ENCODE measurements at regions not wholly inside any gene's neighbourhood (a gene's known extent, or its start where the extent isn't known, plus 50 kb on each side); places are given as distances from the start of the nearest gene placed in this dataset.

DNA sequence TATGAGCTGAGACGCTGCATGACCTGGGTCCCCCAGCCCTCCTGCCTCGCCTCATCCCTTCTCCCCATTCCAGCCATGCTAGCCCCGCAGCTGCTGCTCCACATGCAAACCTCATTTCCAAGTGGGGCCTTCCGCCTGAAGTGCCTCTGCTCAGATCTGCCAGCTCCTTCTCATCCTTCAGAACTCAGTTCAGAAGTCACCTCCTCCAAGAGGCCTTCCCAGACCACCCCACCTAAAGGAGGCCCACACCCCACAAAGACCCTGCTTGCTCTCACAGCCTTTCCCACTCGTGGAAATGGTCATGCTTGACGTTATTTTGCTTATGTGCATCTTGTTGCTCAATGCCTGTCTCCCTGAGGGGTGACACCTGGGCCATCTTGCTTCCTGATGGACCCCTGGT lies 58.7 kb downstream of the RMI2 start:
- Histone ChIP-seq H3K27me3 (no peaks in the 10 kb centered on the region), H3K4me3 (no peak overlapping the region), H3K36me3 (no peaks in the 10 kb centered on the region), H3K4me1 (peaks cover 0 to 15% (median 0%) of the 10 kb centered on the region in 9 donors), H3K27ac (no peak overlapping the region), H3K9me3 (no peaks in the 10 kb centered on the region)
- DNase-seq (no peak), ATAC-seq (no peak)
- intact Hi-C loops (cut with DNase I) = loop anchor here in 8 of 10 donors (5.0 to 10.0 kb wide), 6 partner anchors 101 to 661 kb away; no protein-coding TSS in a partner anchor
- 86 to 87% methylated on average over 6 of the region's 6 CpGs for WGBS, 2 donors
- TF ChIP-seq, protein P1, sequence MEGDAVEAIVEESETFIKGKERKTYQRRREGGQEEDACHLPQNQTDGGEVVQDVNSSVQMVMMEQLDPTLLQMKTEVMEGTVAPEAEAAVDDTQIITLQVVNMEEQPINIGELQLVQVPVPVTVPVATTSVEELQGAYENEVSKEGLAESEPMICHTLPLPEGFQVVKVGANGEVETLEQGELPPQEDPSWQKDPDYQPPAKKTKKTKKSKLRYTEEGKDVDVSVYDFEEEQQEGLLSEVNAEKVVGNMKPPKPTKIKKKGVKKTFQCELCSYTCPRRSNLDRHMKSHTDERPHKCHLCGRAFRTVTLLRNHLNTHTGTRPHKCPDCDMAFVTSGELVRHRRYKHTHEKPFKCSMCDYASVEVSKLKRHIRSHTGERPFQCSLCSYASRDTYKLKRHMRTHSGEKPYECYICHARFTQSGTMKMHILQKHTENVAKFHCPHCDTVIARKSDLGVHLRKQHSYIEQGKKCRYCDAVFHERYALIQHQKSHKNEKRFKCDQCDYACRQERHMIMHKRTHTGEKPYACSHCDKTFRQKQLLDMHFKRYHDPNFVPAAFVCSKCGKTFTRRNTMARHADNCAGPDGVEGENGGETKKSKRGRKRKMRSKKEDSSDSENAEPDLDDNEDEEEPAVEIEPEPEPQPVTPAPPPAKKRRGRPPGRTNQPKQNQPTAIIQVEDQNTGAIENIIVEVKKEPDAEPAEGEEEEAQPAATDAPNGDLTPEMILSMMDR (IDR thresholded peaks at IDR 0.05) = no peak

DNA sequence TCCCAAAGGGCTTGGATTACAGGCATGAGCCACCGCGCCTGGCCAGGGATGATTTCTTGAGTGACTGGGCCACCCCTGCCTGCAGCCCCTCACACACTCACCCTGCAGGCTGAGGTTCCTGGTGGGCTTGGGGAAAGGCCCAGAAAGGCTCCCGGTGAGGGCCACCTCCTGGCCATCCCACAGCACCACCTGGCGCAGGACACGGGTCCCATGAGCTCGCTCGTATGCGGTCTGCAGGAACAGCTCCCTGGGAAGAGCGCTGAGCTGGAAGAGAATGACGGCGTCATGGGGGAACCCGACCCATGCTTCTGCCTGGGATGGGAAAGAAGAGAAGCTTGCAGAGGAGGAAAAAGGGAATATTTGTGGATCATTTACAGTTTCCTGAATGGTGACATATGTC lies 59.3 kb downstream of the RMI2 start:
- WGBS, 2 donors = 83 to 89% methylated on average over 12 of the region's 12 CpGs
- ATAC-seq (no peak), DNase-seq (no peak)
- no peaks in the 10 kb centered on the region for H3K27me3 ChIP-seq
- H3K4me1 ChIP-seq = peaks cover 0 to 15% (median 0%) of the 10 kb centered on the region in 9 donors
- TF ChIP-seq, protein P1 (IDR thresholded peaks at IDR 0.05) = no peak
- H3K36me3 ChIP-seq = no peaks in the 10 kb centered on the region
- H3K27ac ChIP-seq = no peak overlapping the region
- H3K9me3 ChIP-seq = no peaks in the 10 kb centered on the region
- intact Hi-C loops (cut with DNase I) = loop anchor here in 9 of 10 donors (5.0 to 10.0 kb wide), 8 partner anchors 100 to 660 kb away; no protein-coding TSS in a partner anchor
- H3K4me3 ChIP-seq = no peak overlapping the region

DNA sequence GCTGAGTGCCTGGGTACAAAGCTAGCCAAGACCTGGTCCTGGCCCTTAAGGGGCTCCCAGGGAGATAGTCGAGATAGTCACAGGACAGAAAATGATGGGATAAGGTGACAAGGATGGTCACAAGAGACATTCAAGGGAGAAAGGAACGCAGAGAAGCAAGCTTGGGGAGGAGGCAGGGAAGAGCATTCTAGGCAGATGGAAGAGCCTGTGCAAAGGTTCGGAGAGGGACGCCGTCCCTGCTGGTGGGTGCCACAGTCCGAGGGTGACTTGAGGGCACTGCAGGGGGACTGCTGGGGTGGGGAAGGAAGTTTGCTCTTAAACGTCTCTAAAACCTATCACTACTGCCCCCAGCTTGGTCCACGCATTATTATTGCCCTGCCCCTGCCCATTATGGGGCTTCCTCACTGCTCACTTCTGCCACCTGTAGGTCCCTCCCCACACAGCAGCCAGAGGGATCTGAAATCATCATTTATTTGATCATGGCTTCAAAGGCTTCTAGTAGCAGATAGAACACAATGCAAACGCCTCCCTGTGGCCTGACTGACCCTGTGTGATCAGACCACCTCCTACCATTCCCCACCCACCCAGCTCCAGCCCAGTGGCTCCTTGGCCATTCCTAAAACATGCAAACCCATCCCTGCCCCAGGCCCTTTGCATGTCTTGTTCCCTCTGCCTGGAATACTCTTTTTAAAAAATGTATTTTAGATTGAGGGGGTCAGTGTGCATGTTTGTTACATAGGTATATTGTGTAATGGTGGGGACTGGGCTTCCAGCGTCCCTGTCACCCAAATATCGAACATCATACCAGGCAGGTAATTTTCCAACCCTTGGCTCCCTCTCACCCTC lies 60.3 kb downstream of the RMI2 start:
- peak in 1 of 8 donors; percentile 15 for ATAC-seq
- no peaks in the 10 kb centered on the region for H3K27me3 ChIP-seq
- no peak overlapping the region for H3K27ac ChIP-seq
- TF ChIP-seq, protein P1 (IDR thresholded peaks at IDR 0.05) = peak in 8 of 9 donors; percentile 36 to 65 (median 50)
- H3K9me3 ChIP-seq = no peaks in the 10 kb centered on the region
- DNase-seq = no peak
- no peaks in the 10 kb centered on the region for H3K36me3 ChIP-seq
- no peak overlapping the region for H3K4me3 ChIP-seq
- 71 to 74% methylated on average over 11 of the region's 11 CpGs for WGBS, 2 donors
- intact Hi-C loops (cut with DNase I) = loop anchor here in 9 of 10 donors (2.0 to 10.0 kb wide), 9 partner anchors 99 to 659 kb away; no protein-coding TSS in a partner anchor
- peaks cover 0 to 15% (median 0%) of the 10 kb centered on the region in 9 donors for H3K4me1 ChIP-seq

DNA sequence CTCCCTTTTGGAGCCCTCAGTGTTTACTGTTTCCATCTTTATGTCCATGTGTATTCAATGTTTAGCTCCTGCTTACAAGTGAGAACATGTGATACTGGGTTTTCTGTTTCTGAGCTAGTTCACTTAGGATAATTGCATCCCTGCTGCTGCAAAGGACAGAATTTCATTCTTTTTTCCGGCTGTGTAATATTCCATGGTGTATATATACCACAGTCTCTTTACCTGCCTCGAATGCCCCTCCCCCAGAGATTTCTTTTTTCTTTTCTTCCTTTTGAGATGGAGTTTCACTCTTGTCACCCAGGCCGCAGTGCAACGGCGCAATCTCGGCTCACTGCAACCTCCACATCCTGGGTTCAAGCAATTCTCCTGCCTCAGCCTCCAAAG lies 60.9 kb downstream of the RMI2 start:
- no peak overlapping the region for H3K4me3 ChIP-seq
- H3K27ac ChIP-seq = no peak overlapping the region
- H3K27me3 ChIP-seq = no peaks in the 10 kb centered on the region
- ATAC-seq (no peak), DNase-seq (no peak)
- WGBS, 2 donors = 94 to 96% methylated on average over 6 of the region's 6 CpGs
- H3K9me3 ChIP-seq = no peaks in the 10 kb centered on the region
- H3K36me3 ChIP-seq = no peaks in the 10 kb centered on the region
- peaks cover 0 to 15% (median 0%) of the 10 kb centered on the region in 9 donors for H3K4me1 ChIP-seq
- TF ChIP-seq, protein P1 (IDR thresholded peaks at IDR 0.05) = no peak
- intact Hi-C loops (cut with DNase I) = loop anchor here in 9 of 10 donors (2.0 to 10.0 kb wide), 9 partner anchors 99 to 659 kb away; no protein-coding TSS in a partner anchor
